A549 (cell line): ENCODE measurements at regions not wholly inside any gene's neighbourhood (a gene's known extent, or its start where the extent isn't known, plus 50 kb on each side); places are given as distances from the start of the nearest gene placed in this dataset.

Experiments
- ATAC-seq, 2 experiments: fragments of 200-7000 bp in 1 of 2; fragments of >200 bp in 1 of 2; cut with Nextera tagmentation in 1 of 2; cut with Tn5 transposase in 1 of 2; 3 replicates each; pipeline versions ENCODE4 v1.8.0 to v1.9.1; 2018 to 2020; ENCODE audit warnings: mild to moderate bottlenecking in 1 of 2, moderate library complexity in 1 of 2
- CTCF ChIA-PET: fragments of 300-600 bp; sonication (Branson Sonifier 250); formaldehyde crosslinking; extraction: SDS; loops from one replicate; lab custom pipeline; 2021; ENCODE audit warnings: antibody characterized with exemption, inconsistent platforms; lab: Yijun Ruan, JAX
- POLR2A ChIA-PET: fragments of 350-600 bp; formaldehyde crosslinking; extraction: SDS; loops from one replicate; lab custom pipeline; 2021; ENCODE audit warnings: antibody characterized with exemption, inconsistent platforms; lab: Yijun Ruan, JAX
- DNase-seq, 2 experiments: peaks; one replicate each; pipeline versions ENCODE4 v3.0.0 to v3.0.0-alpha.2; 2011 to 2016; ENCODE audit warnings: low read depth in 1 of 2, low spot score in 1 of 2
- FAIRE-seq: peaks from 2 replicates; lab custom pipeline; 2011; peaks lifted over from hg19 to GRCh38; lab: Jason Lieb, UNC
- H3K27ac ChIP-seq, 2 experiments: fragments of >200 bp; sonication (Bioruptor Twin); formaldehyde crosslinking; 3 replicates each; pipeline ENCODE4 v1.5.1; 2016 to 2017
- H3K4me1 ChIP-seq: fragments of >200 bp; sonication (Bioruptor Twin); formaldehyde crosslinking; 3 replicates; pipeline ENCODE4 v1.6.1; 2016
- H3K4me2 ChIP-seq: fragments of >200 bp; sonication (Bioruptor Twin); formaldehyde crosslinking; 3 replicates; pipeline ENCODE4 v1.6.1; 2016
- H3K4me3 ChIP-seq: fragments of >200 bp; sonication (Bioruptor Twin); formaldehyde crosslinking; 3 replicates; pipeline ENCODE4 v1.5.1; 2016
- H3K9me3 ChIP-seq: fragments of >200 bp; sonication (Bioruptor Twin); formaldehyde crosslinking; 3 replicates; pipeline ENCODE4 v1.6.1; 2016
- BHLHE40 ChIP-seq: IDR thresholded peaks from 2 replicates; pipeline ENCODE4 v1.6.1; 2012; ENCODE audit warnings: low read depth, low read length, inconsistent platforms
- CBX8 ChIP-seq: fragments of 200-600 bp; sonication (generic); IDR thresholded peaks from 2 replicates; pipeline ENCODE4 v1.6.1; 2016
- CHD2 ChIP-seq: fragments of 150-350 bp; IDR thresholded peaks from 2 replicates; pipeline ENCODE4 v1.6.1; 2014; ENCODE audit warnings: low read length; ENCODE audit not compliant: partially characterized antibody
- FOSL2 ChIP-seq, 2 experiments: fragments of 450-650 bp in 1 of 2; fragments of >200 bp in 1 of 2; sonication (Bioruptor Twin) in 1 of 2; formaldehyde crosslinking; IDR thresholded peaks; 2 replicates each; pipeline versions ENCODE4 v1.5.0 to v1.6.1; 2016 to 2020; ENCODE audit warnings: mild to moderate bottlenecking in 1 of 2, moderate library complexity in 1 of 2
- HDAC2 ChIP-seq: fragments of 200-600 bp; sonication (generic); IDR thresholded peaks from 2 replicates; pipeline ENCODE4 v1.6.1; 2016
- HEYL ChIP-seq: fragments of 250-450 bp; sonication (Bioruptor Pico); IDR thresholded peaks from 2 replicates; pipeline ENCODE4 v1.8.0; 2021; ENCODE audit warnings: mild to moderate bottlenecking, moderate library complexity
- HOXA7 ChIP-seq: fragments of 250-450 bp; sonication (Bioruptor Pico); IDR thresholded peaks from 2 replicates; pipeline ENCODE4 v1.5.0; 2020; ENCODE audit warnings: mild to moderate bottlenecking, moderate library complexity
- HOXB5 ChIP-seq: fragments of 250-450 bp; sonication (Bioruptor Pico); IDR thresholded peaks from 2 replicates; pipeline ENCODE4 v1.5.0; 2020; ENCODE audit warnings: mild to moderate bottlenecking, moderate library complexity
- NPAS2 ChIP-seq: fragments of 250-450 bp; sonication (Bioruptor Pico); IDR thresholded peaks from 2 replicates; pipeline ENCODE4 v1.8.0; 2022; ENCODE audit warnings: mild to moderate bottlenecking, moderate library complexity, borderline replicate concordance
- NR3C1 ChIP-seq: fragments of >200 bp; sonication (Bioruptor Twin); formaldehyde crosslinking; IDR thresholded peaks from 3 replicates; pipeline ENCODE4 v1.6.1; 2017
- RAD21 ChIP-seq, 2 experiments: fragments of >200 bp in 1 of 2; sonication (Bioruptor Twin) in 1 of 2; formaldehyde crosslinking in 1 of 2; IDR thresholded peaks in 1 of 2; conservative IDR thresholded peaks in 1 of 2; 2 replicates in 1 of 2; 3 replicates in 1 of 2; pipeline ENCODE4 v1.6.1; 2012 to 2018; ENCODE audit warnings: inconsistent platforms in 1 of 2
- RFX5 ChIP-seq: fragments of 450-650 bp; IDR thresholded peaks from 2 replicates; pipeline ENCODE4 v1.7.1; 2014; ENCODE audit warnings: antibody characterized with exemption, mild to moderate bottlenecking, moderate library complexity
- TP53 ChIP-seq: fragments of 250-450 bp; sonication (Bioruptor Pico); IDR thresholded peaks from 2 replicates; pipeline ENCODE4 v1.5.0; 2021; ENCODE audit warnings: mild to moderate bottlenecking, moderate library complexity
- ZSCAN20 ChIP-seq: fragments of 250-450 bp; sonication (Bioruptor Pico); IDR thresholded peaks from 2 replicates; pipeline ENCODE4 v1.8.0; 2022; ENCODE audit warnings: mild to moderate bottlenecking, moderate library complexity
- WGBS: methylation state at CpG from one replicate; pipeline ENCODE4 v1.1.6; 2017; ENCODE audit errors: missing lambda C conversion rate; 5-methylcytosine and 5-hydroxymethylcytosine counted together
- TF ChIP-seq, protein P1 (sequence below): IDR thresholded peaks from 2 replicates; pipeline ENCODE4 v1.6.1; 2012; ENCODE audit warnings: low read depth, borderline replicate concordance
- TF ChIP-seq, protein P2 (sequence below): fragments of >200 bp; sonication (Bioruptor Twin); formaldehyde crosslinking; IDR thresholded peaks from 3 replicates; pipeline ENCODE4 v1.6.1; 2016
- TF ChIP-seq, protein P3 (sequence below): fragments of 150-350 bp; IDR thresholded peaks from 2 replicates; pipeline ENCODE4 v1.6.1; 2014; ENCODE audit warnings: low read depth, mild to moderate bottlenecking, low read length

DNA sequence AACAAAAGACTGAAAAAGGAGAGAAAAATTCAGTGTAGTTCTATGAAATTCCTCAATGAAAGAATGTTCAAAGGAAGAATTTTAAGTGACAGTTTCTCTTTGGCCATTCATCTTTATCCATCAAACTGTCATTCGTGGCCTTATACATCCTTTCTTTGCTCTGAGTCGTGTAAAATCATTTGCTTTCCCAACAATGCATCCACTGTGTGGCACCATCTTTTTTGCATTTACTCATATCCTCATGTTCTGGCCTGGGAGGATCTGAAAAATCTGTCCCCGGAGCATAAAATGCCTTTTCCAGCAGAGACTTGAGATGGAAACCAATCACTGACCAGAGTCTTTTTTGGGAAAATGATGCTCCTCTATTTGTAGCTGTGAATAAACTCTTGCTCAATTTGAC lies 240.3 kb upstream of the ETAA1 start:
- ChIA-PET POLR2A (no interaction called here), CTCF (interaction anchor here (1.7 kb wide), 1 partner anchor 10 kb away, joined by 3 read pairs; no protein-coding TSS in a partner anchor)
- TF ChIP-seq, protein P1, sequence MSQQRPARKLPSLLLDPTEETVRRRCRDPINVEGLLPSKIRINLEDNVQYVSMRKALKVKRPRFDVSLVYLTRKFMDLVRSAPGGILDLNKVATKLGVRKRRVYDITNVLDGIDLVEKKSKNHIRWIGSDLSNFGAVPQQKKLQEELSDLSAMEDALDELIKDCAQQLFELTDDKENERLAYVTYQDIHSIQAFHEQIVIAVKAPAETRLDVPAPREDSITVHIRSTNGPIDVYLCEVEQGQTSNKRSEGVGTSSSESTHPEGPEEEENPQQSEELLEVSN = no peak
- TF ChIP-seq, protein P2, sequence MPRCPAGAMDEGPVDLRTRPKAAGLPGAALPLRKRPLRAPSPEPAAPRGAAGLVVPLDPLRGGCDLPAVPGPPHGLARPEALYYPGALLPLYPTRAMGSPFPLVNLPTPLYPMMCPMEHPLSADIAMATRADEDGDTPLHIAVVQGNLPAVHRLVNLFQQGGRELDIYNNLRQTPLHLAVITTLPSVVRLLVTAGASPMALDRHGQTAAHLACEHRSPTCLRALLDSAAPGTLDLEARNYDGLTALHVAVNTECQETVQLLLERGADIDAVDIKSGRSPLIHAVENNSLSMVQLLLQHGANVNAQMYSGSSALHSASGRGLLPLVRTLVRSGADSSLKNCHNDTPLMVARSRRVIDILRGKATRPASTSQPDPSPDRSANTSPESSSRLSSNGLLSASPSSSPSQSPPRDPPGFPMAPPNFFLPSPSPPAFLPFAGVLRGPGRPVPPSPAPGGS = no peak
- TF ChIP-seq, protein P3, sequence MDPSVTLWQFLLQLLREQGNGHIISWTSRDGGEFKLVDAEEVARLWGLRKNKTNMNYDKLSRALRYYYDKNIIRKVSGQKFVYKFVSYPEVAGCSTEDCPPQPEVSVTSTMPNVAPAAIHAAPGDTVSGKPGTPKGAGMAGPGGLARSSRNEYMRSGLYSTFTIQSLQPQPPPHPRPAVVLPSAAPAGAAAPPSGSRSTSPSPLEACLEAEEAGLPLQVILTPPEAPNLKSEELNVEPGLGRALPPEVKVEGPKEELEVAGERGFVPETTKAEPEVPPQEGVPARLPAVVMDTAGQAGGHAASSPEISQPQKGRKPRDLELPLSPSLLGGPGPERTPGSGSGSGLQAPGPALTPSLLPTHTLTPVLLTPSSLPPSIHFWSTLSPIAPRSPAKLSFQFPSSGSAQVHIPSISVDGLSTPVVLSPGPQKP = no peak
- TF ChIP-seq BHLHE40 (no peak), HOXB5 (CRISPR knock-in tag) (no peak), HDAC2 (no peak), ZSCAN20 (CRISPR knock-in tag) (no peak), CHD2 (no peak), NPAS2 (CRISPR knock-in tag) (no peak), NR3C1 (no peak), TP53 (CRISPR knock-in tag) (no peak), HEYL (CRISPR knock-in tag) (no peak), RFX5 (no peak), RAD21 (conservative IDR thresholded peaks at IDR 0.05 in 1 of 2, IDR thresholded peaks at IDR 0.05 in 1 of 2) (no peak)
- Histone ChIP-seq H3K4me2 (no peak overlapping the region), H3K9me3 (0 out of 3 replicates have a peak, but pooled peaks cover 3% of the 10 kb centered on the region), H3K4me3 (no peak overlapping the region), H3K4me1 (no peaks in the 10 kb centered on the region), H3K27ac (no peak overlapping the region)
- no peak for ATAC-seq
- 21% methylated on average over 3 of the region's 3 CpGs for WGBS
- DNase-seq = no peak
- FAIRE-seq = no peak

DNA sequence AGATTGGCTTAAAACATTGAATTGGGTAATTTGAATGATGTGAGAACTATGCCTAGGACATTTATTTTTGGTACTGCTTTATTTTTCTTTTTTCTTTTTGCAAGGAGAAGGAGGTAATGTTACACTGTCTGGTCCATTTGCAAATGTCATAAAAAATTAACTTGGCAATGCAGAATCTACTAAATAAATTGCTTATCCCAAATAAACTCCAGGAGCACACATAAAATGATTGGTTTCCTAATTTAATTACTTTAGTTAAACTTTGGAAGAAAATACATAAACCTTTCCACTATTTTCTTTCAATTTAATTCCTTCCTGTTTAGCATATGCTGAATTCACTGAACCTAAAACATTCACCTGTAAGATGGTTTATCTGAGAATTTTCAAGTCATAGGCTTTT lies 238.4 kb upstream of the ETAA1 start:
- Histone ChIP-seq H3K4me1 (no peaks in the 10 kb centered on the region), H3K4me3 (no peak overlapping the region), H3K9me3 (no peaks in the 10 kb centered on the region), H3K4me2 (no peak overlapping the region), H3K27ac (no peak overlapping the region)
- no peak for TF ChIP-seq CBX8
- ATAC-seq (no peak), FAIRE-seq (no peak), DNase-seq (no peak)
- ChIA-PET CTCF (no interaction called here), POLR2A (no interaction called here)

DNA sequence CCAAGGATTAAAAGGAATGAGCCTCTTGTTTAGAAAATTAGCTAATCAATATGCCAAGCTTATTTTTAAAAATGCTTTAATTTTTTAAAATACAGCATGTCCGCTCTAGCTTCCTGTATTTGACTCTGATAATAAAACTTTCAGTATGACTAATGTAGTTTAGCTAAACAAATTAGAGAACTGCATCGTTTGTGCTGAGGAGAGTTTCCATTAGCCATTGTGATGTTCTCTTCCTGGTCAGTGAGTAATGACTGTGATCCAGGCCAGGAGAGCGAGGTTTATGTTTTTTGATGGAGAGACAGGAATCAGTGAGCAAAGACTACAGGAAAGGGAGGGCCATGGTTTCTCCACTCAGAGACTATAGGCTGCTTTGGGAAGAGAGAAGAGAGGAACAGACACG lies 237.2 kb upstream of the ETAA1 start:
- H3K9me3 ChIP-seq = no peaks in the 10 kb centered on the region
- 31% methylated on average over 4 of the region's 4 CpGs for WGBS
- TF ChIP-seq NPAS2 (CRISPR knock-in tag) = no peak
- no peak for TF ChIP-seq CHD2
- no peak for TF ChIP-seq HOXA7
- no peak for TF ChIP-seq FOSL2 (IDR thresholded peaks at IDR 0.05)
- TF ChIP-seq FOSL2 (CRISPR knock-in tag; IDR thresholded peaks at IDR 0.05) = no peak
- ChIA-PET CTCF (no interaction called here), POLR2A (no interaction called here)
- no peak for FAIRE-seq
- H3K4me1 ChIP-seq = no peaks in the 10 kb centered on the region
- H3K4me3 ChIP-seq = no peak overlapping the region
- no peak overlapping the region for H3K27ac ChIP-seq
- no peak for DNase-seq
- no peak for ATAC-seq
- no peak overlapping the region for H3K4me2 ChIP-seq
